Neural cell (in vitro differentiated cells): ENCODE measurements at regions not wholly inside any gene's neighbourhood (a gene's known extent, or its start where the extent isn't known, plus 50 kb on each side); places are given as distances from the start of the nearest gene placed in this dataset.

Experiments used
- H2AFZ ChIP-seq: fragments of 200-600, 300-800 bp; sonication (generic), shearing (Covaris generic); 2 replicates; pipeline ENCODE4 v1.6.0; 2014; ENCODE audit warnings: low read depth, mild to moderate bottlenecking, antibody characterized with exemption, low read length, moderate library complexity
- H3F3A ChIP-seq: fragments of 200-600 bp; shearing (Covaris generic); 2 replicates; pipeline ENCODE4 v1.6.1; 2016; ENCODE audit warnings: mild to moderate bottlenecking, moderate library complexity, mixed read lengths, antibody characterized with exemption, low read length; ENCODE audit not compliant: insufficient read depth, poor library complexity, severe bottlenecking
- H3K27ac ChIP-seq: fragments of 200-600, 300-800 bp; sonication (generic), shearing (Covaris generic); 2 replicates; pipeline ENCODE4 v1.5.1; 2014; ENCODE audit warnings: mild to moderate bottlenecking, low read length, moderate library complexity
- H3K27me3 ChIP-seq: fragments of 300-800, 200-600 bp; sonication (generic), shearing (Covaris generic); 2 replicates; pipeline ENCODE4 v1.6.0; 2014; ENCODE audit warnings: mild to moderate bottlenecking, low read depth, low read length, moderate library complexity; ENCODE audit not compliant: insufficient read depth
- H3K36me3 ChIP-seq: fragments of 300-800, 200-600 bp; sonication (generic), shearing (Covaris generic); 2 replicates; pipeline ENCODE4 v1.5.1; 2014; ENCODE audit warnings: mild to moderate bottlenecking, antibody characterized with exemption, low read length, moderate library complexity; ENCODE audit not compliant: insufficient read depth
- H3K4me2 ChIP-seq: fragments of 300-800, 200-600 bp; sonication (generic), shearing (Covaris generic); 2 replicates; pipeline ENCODE4 v1.6.0; 2014; ENCODE audit warnings: mild to moderate bottlenecking, low read length
- H3K4me3 ChIP-seq: fragments of 300-800, 200-600 bp; sonication (generic), shearing (Covaris generic); 2 replicates; pipeline ENCODE4 v1.5.1; 2014; ENCODE audit warnings: mild to moderate bottlenecking, low read length, moderate library complexity
- H3K79me2 ChIP-seq: fragments of 200-600 bp; shearing (Covaris generic); replicated peaks from 2 replicates; pipeline ENCODE4 v1.6.0; 2014; ENCODE audit warnings: mild to moderate bottlenecking, low read length, moderate library complexity; ENCODE audit not compliant: insufficient read depth
- H3K9ac ChIP-seq: fragments of 300-800, 200-600 bp; sonication (generic), shearing (Covaris generic); 2 replicates; pipeline ENCODE4 v1.6.1; 2016; ENCODE audit warnings: mild to moderate bottlenecking, low read length, mixed read lengths
- H3K9me2 ChIP-seq: fragments of 200-600 bp; shearing (Covaris generic); 2 replicates; pipeline ENCODE4 v1.6.1; 2016; ENCODE audit warnings: mild to moderate bottlenecking, low read length, mixed read lengths; ENCODE audit not compliant: insufficient read depth
- H3K9me3 ChIP-seq: fragments of 200-600, 300-800 bp; sonication (generic), shearing (Covaris generic); 2 replicates; pipeline ENCODE4 v1.6.1; 2016; ENCODE audit warnings: mild to moderate bottlenecking, mixed run types, low read length, moderate library complexity, mixed read lengths
- H4K20me1 ChIP-seq: fragments of 200-600 bp; shearing (Covaris generic); 2 replicates; pipeline ENCODE4 v1.6.1; 2016; ENCODE audit warnings: mild to moderate bottlenecking, mixed run types; ENCODE audit not compliant: insufficient read depth
- EP300 ChIP-seq: fragments of 450-650 bp; conservative IDR thresholded peaks from 2 replicates; pipeline ENCODE4 v1.6.1; 2014; ENCODE audit warnings: antibody characterized with exemption, mild to moderate bottlenecking, moderate library complexity; ENCODE audit not compliant: poor library complexity, severe bottlenecking
- EZH2 ChIP-seq: fragments of 200-600, 300-800 bp; shearing (Covaris generic), sonication (generic); IDR thresholded peaks from 2 replicates; pipeline ENCODE4 v1.6.1; 2014; ENCODE audit warnings: antibody characterized with exemption, low read length, borderline replicate concordance, mild to moderate bottlenecking; ENCODE audit not compliant: insufficient read depth, poor library complexity, severe bottlenecking
- MXI1 ChIP-seq: fragments of 450-650 bp; conservative IDR thresholded peaks from 2 replicates; pipeline ENCODE4 v1.6.1; 2014; ENCODE audit warnings: antibody characterized with exemption, mild to moderate bottlenecking; ENCODE audit not compliant: poor library complexity, severe bottlenecking
- POLR2AphosphoS5 ChIP-seq: IDR thresholded peaks from 2 replicates; pipeline ENCODE4 v1.6.1; 2012
- RAD21 ChIP-seq: fragments of 450-650 bp; conservative IDR thresholded peaks from 2 replicates; pipeline ENCODE4 v1.6.1; 2014; ENCODE audit warnings: antibody characterized with exemption, mild to moderate bottlenecking, moderate library complexity
- REST ChIP-seq: IDR thresholded peaks from 2 replicates; pipeline ENCODE4 v1.6.1; 2012; ENCODE audit warnings: borderline replicate concordance
- SMC3 ChIP-seq: fragments of 450-650 bp; conservative IDR thresholded peaks from 2 replicates; pipeline ENCODE4 v1.6.1; 2014; ENCODE audit warnings: antibody characterized with exemption, mild to moderate bottlenecking, moderate library complexity; ENCODE audit not compliant: poor library complexity
- TAF1 ChIP-seq: IDR thresholded peaks from 2 replicates; pipeline ENCODE4 v1.6.1; 2012; ENCODE audit warnings: low read depth
- TF ChIP-seq, protein P1 (sequence below): fragments of 450-650 bp; IDR thresholded peaks from 2 replicates; pipeline ENCODE4 v1.5.1; 2014; ENCODE audit warnings: antibody characterized with exemption, mild to moderate bottlenecking, moderate library complexity; ENCODE audit not compliant: poor library complexity, severe bottlenecking

GRCh38 chr3:187992609-187993008, 161.3 kb upstream of the LPP start:
- Histone ChIP-seq H3K79me2 (no peaks in the 10 kb centered on the region), H3K9ac (no peak overlapping the region)
- no peak for TF ChIP-seq POLR2AphosphoS5
- TF ChIP-seq EP300: no peak
- no peak for TF ChIP-seq TAF1
- TF ChIP-seq, protein P1, sequence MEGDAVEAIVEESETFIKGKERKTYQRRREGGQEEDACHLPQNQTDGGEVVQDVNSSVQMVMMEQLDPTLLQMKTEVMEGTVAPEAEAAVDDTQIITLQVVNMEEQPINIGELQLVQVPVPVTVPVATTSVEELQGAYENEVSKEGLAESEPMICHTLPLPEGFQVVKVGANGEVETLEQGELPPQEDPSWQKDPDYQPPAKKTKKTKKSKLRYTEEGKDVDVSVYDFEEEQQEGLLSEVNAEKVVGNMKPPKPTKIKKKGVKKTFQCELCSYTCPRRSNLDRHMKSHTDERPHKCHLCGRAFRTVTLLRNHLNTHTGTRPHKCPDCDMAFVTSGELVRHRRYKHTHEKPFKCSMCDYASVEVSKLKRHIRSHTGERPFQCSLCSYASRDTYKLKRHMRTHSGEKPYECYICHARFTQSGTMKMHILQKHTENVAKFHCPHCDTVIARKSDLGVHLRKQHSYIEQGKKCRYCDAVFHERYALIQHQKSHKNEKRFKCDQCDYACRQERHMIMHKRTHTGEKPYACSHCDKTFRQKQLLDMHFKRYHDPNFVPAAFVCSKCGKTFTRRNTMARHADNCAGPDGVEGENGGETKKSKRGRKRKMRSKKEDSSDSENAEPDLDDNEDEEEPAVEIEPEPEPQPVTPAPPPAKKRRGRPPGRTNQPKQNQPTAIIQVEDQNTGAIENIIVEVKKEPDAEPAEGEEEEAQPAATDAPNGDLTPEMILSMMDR: no peak

GRCh38 chr3:187994221-187995042, 159.5 kb upstream of the LPP start:
- TF ChIP-seq POLR2AphosphoS5 (no peak), TAF1 (no peak), EZH2 (no peak), REST (no peak), MXI1 (no peak), SMC3 (no peak), EP300 (no peak), RAD21 (no peak)
- TF ChIP-seq, protein P1: no peak
- Histone ChIP-seq H3K4me3 (no peak overlapping the region), H4K20me1 (no peaks in the 10 kb centered on the region), H3K9me2 (no peaks in the 10 kb centered on the region), H3K27ac (no peak overlapping the region), H3K9ac (no peak overlapping the region), H3K4me2 (no peak overlapping the region), H3F3A (no peaks in the 10 kb centered on the region), H3K27me3 (no peaks in the 10 kb centered on the region), H3K79me2 (no peaks in the 10 kb centered on the region), H3K36me3 (no peaks in the 10 kb centered on the region), H3K9me3 (no peaks in the 10 kb centered on the region), H2AFZ (no peak overlapping the region)

More at GRCh38 chr3:187992609-187993008, 161.3 kb upstream of the LPP start:
- Histone ChIP-seq H3K9me3 (no peaks in the 10 kb centered on the region), H3K36me3 (no peaks in the 10 kb centered on the region), H2AFZ (no peak overlapping the region), H3K4me2 (no peak overlapping the region), H4K20me1 (no peaks in the 10 kb centered on the region), H3K9me2 (no peaks in the 10 kb centered on the region), H3K27ac (no peak overlapping the region), H3K4me3 (no peak overlapping the region), H3F3A (no peaks in the 10 kb centered on the region), H3K27me3 (no peaks in the 10 kb centered on the region)
